ENCODE measurements at regions not wholly inside any gene's neighbourhood (a gene's known extent, or its start where the extent isn't known, plus 50 kb on each side); places are given as distances from the start of the nearest gene placed in this dataset.

GRCh38 chr21:38182370-38182985 is 74.3 kb upstream of the KCNJ15 start:
- DNase-seq (ENCODE audit: extremely low read depth, low read depth, low spot score): no peak

GRCh38 chr21:38183961-38184360 is 72.8 kb upstream of the KCNJ15 start:
- no peak for DNase-seq (ENCODE audit: extremely low read depth, low read depth, low spot score)

- no peak for DNase-seq (ENCODE audit: extremely low read depth, low read depth, low spot score)
These were observed 70.0 kb upstream of the KCNJ15 start for GRCh38 chr21:38186661-38187270.

DNA sequence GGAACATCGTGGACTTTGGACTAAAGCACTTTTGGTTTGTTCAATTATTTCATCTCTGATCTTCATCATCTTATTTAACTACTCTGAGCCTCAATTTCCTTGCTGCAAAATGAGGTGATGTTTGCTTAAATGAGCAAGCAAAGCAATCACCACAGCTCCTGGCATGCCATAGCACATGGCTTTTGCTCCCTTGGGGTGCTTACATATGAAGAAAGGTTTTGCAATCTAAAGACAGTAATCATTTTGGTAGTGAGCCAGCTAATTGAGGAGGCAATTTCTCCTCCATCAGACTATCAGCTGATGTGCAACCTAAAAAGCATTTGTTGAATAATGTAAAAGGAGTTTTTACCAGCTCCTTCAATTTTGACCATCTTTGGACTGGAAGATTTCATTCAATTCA is 68.8 kb upstream of the KCNJ15 start:
- DNase-seq (ENCODE audit: extremely low read depth, low read depth, low spot score): no peak

DNA sequence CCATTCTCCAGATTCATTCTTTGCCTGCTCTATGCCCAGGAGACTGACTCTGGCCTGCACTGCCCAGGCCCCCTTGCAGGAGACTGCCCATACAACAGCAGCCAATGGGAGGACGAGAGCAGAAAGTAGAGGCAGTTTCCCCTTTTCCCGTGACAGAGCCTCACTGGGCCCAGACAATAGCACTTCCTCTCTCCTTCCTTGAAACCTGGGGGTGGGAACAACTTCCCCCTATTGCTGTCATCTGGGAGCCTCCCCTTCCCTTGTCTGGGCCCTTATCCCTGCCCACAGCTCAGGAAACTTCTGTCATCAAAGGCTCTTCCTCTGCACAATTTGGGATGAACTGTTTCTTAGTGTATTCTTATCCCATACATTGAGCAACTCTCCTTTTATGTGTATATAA is 60.8 kb upstream of the KCNJ15 start:
- no peak for DNase-seq (ENCODE audit: extremely low read depth, low read depth, low spot score)

DNA sequence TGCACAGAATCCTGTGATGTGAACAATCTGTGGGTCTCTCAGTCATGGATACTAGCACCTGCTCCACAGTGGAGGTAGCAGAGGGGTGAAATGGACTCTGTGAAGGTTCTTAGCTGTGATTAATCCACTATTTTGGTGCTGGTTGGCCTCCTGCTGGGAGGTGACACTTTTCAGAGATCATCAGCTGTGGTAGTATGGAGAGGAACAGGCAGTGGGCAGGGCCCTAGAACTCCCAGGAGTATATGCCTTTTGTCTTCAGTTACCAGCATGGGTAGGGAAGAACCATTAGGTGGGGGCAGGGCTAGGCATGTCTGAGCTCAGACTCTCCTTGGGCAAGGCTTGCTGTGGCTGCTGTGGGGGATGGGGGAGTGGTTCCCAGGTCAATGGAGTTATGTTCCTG is 54.0 kb upstream of the KCNJ15 start:
- DNase-seq (ENCODE audit: extremely low read depth, low read depth, low spot score): no peak

GRCh38 chr21:38203229-38203628 is 53.6 kb upstream of the KCNJ15 start:
- DNase-seq (ENCODE audit: extremely low read depth, low read depth, low spot score): no peak

GRCh38 chr21:38205940-38206339 is 50.9 kb upstream of the KCNJ15 start:
- DNase-seq (ENCODE audit: extremely low read depth, low read depth, low spot score): no peak

DNA sequence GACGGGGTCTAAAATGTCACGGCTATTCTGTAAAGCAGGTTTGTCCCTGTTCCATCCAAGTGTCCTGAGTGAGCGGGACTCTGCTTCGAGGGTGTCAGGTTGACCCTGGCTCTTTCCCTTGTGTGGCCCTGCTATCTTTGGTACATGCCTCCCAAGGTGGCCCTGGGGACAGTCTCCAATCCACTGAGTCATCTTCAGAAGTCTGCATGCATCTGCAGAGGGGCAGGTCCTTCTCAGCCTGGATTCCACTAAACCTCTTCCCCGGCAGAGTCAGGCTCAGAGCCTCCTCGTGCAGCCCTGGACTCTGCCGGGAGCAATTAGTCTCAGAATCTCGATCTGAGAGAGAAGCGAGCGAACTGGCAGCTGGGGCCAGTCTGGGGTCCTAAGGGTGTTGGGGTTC is 50.1 kb upstream of the KCNJ15 start:
- no peak for DNase-seq (ENCODE audit: extremely low read depth, low read depth, low spot score)
